ENCODE measurements at regions not wholly inside any gene's neighbourhood (a gene's known extent, or its start where the extent isn't known, plus 50 kb on each side); places are given as distances from the start of the nearest gene placed in this dataset.

- H2BK5ac ChIP-seq (ENCODE audit: insufficient read length, low read length), result no peak overlapping the region
- no peak overlapping the region for H3K27ac Mint-ChIP-seq
Measured at GRCh38 chr5:102153003-102153759, 142.9 kb downstream of the SLCO4C1 start.

More at GRCh38 chr5:102153003-102153759, 142.9 kb downstream of the SLCO4C1 start:
- no peak overlapping the region for H4K5ac ChIP-seq (ENCODE audit: insufficient read length, low read depth, low read length)
- H3K56ac ChIP-seq (ENCODE audit: insufficient read length, low read depth, low read length), result no peak overlapping the region
- H3K23me2 ChIP-seq (ENCODE audit: insufficient read length, low read depth, low read length, poor library complexity, severe bottlenecking), result no peaks in the 10 kb centered on the region
- no peaks in the 10 kb centered on the region for H3K4me1 Mint-ChIP-seq
- H3K9me3 ChIP-seq (ENCODE audit: control insufficient read depth, low read depth, low read length), result no peaks in the 10 kb centered on the region
- no peak overlapping the region for H3K18ac ChIP-seq (ENCODE audit: insufficient read length, low read depth, low read length)
- no peak overlapping the region for H3K27ac ChIP-seq (ENCODE audit: insufficient read length, low read depth, low read length)
- DNase-seq, result no peak
- H3K9ac ChIP-seq (ENCODE audit: extremely low read depth, insufficient read length, low read length), result no peak overlapping the region
- no peaks in the 10 kb centered on the region for H3K4me1 ChIP-seq (ENCODE audit: insufficient read depth, low read length)
- no peak overlapping the region for H3T11ph ChIP-seq (ENCODE audit: low read length)
- no peak overlapping the region for H3K4ac ChIP-seq (ENCODE audit: low read depth, low read length)
- H4K91ac ChIP-seq (ENCODE audit: insufficient read length, low read depth, low read length), result no peak overlapping the region
- no peak overlapping the region for H3K4me2 ChIP-seq (ENCODE audit: insufficient read depth, insufficient read length, low read length)
- H3K79me2 ChIP-seq (ENCODE audit: insufficient read depth, low read length), result no peaks in the 10 kb centered on the region
- H2AK5ac ChIP-seq (ENCODE audit: insufficient read length, low read length), result no peak overlapping the region
- peaks cover 2% of the 10 kb centered on the region; the same call in 1 of the 2 replicates for H3K27me3 Mint-ChIP-seq (ENCODE audit: low read depth)
- H2AFZ ChIP-seq (ENCODE audit: low read length), result no peak overlapping the region
- H2BK20ac ChIP-seq (ENCODE audit: low read depth, low read length, poor library complexity, severe bottlenecking), result no peak overlapping the region
- no CpG with 5 or more reads among the region's 5 CpGs for WGBS (ENCODE audit: extremely low coverage, insufficient read length, low lambda C conversion rate)
- H2BK15ac ChIP-seq (ENCODE audit: low read depth, low read length), result no peak overlapping the region
- H3K36me3 Mint-ChIP-seq (ENCODE audit: insufficient read depth in 1 of 3, low read depth in 3 of 3), result no peaks in the 10 kb centered on the region
- H4K8ac ChIP-seq (replicated peaks; ENCODE audit: insufficient read length, low read depth, low read length), result no peak overlapping the region
- no peak overlapping the region for H3K14ac ChIP-seq (ENCODE audit: insufficient read depth, low read length)
- H4K20me1 ChIP-seq (ENCODE audit: control insufficient read depth, insufficient read depth, insufficient read length), result no peaks in the 10 kb centered on the region
- H3K23ac ChIP-seq (ENCODE audit: insufficient read length, low read depth, low read length), result no peak overlapping the region
- TF ChIP-seq CTCF (conservative IDR thresholded peaks at IDR 0.05), result peak; percentile 77
- no peak overlapping the region for H2BK12ac ChIP-seq (ENCODE audit: insufficient read length, low read depth, low read length)
- no peaks in the 10 kb centered on the region for H3K27me3 ChIP-seq (ENCODE audit: insufficient read depth, low read length)
- no peak overlapping the region for H2BK120ac ChIP-seq (ENCODE audit: low read depth, low read length, poor library complexity, severe bottlenecking)
- no peaks in the 10 kb centered on the region for H3K79me1 ChIP-seq (ENCODE audit: insufficient read depth, low read depth, low read length, poor library complexity, severe bottlenecking)
- no peak overlapping the region; a peak in 1 of 5 replicates for H3K4me3 Mint-ChIP-seq
- peaks cover 0 to 4% of the 10 kb centered on the region in 2 experiments; a peak in 1 of 5 replicates for H3K9me3 Mint-ChIP-seq

Measured in H9 (cell line).